GM23338 (cell line): ENCODE measurements at regions not wholly inside any gene's neighbourhood (a gene's known extent, or its start where the extent isn't known, plus 50 kb on each side); places are given as distances from the start of the nearest gene placed in this dataset.
A peak's percentile ranks its signal among the peaks of the same experiment; 100 is the strongest.

Experiments used
- ATAC-seq: fragments of 200-7000 bp; cut with Tn5 transposase; 3 replicates; pipeline ENCODE4 v1.9.1; 2020
- DNase-seq: peaks from one replicate; pipeline ENCODE4 v3.0.0-alpha.2; 2015; ENCODE audit warnings: low spot score
- H2AFZ ChIP-seq: fragments of 200-600 bp; sonication (generic); 2 replicates; pipeline ENCODE4 v1.8.0; 2016; ENCODE audit warnings: antibody characterized with exemption, mild to moderate bottlenecking, moderate library complexity
- H3F3A ChIP-seq: fragments of 200-600 bp; sonication (generic); replicated peaks from 2 replicates; pipeline ENCODE4 v1.8.0; 2017; ENCODE audit warnings: antibody characterized with exemption, mixed run types, low read depth
- H3K27ac ChIP-seq: fragments of 200-600 bp; sonication (generic); 2 replicates; pipeline ENCODE4 v1.6.1; 2016; ENCODE audit warnings: low read depth
- H3K27me3 ChIP-seq: fragments of 200-600 bp; sonication (generic); 2 replicates; pipeline ENCODE4 v1.8.0; 2016; ENCODE audit warnings: mild to moderate bottlenecking, mixed run types, moderate library complexity; ENCODE audit not compliant: insufficient read depth
- H3K36me3 ChIP-seq: fragments of 200-600 bp; sonication (generic); 2 replicates; pipeline ENCODE4 v1.8.0; 2016; ENCODE audit warnings: mild to moderate bottlenecking; ENCODE audit not compliant: insufficient read depth
- H3K4me1 ChIP-seq: fragments of 200-600 bp; sonication (generic); 2 replicates; pipeline ENCODE4 v1.8.0; 2016; ENCODE audit warnings: mild to moderate bottlenecking, moderate library complexity; ENCODE audit not compliant: insufficient read depth
- H3K4me2 ChIP-seq: fragments of 200-600 bp; sonication (generic); 2 replicates; pipeline ENCODE4 v1.7.1; 2017; ENCODE audit warnings: mixed run types
- H3K4me3 ChIP-seq: fragments of 200-600 bp; sonication (generic); 2 replicates; pipeline ENCODE4 v1.6.1; 2016; ENCODE audit warnings: mixed run types
- H3K79me2 ChIP-seq: fragments of 200-600 bp; sonication (generic); replicated peaks from 2 replicates; pipeline ENCODE4 v1.8.0; 2017; ENCODE audit warnings: mild to moderate bottlenecking; ENCODE audit not compliant: insufficient read depth
- H3K9me2 ChIP-seq: fragments of 200-600 bp; sonication (generic); 2 replicates; pipeline ENCODE4 v1.8.0; 2017; ENCODE audit not compliant: insufficient read depth
- H4K20me1 ChIP-seq: fragments of 200-600 bp; sonication (generic); replicated peaks from 2 replicates; pipeline ENCODE4 v1.8.0; 2017; ENCODE audit warnings: mild to moderate bottlenecking; ENCODE audit not compliant: insufficient read depth
- H3K27ac Mint-ChIP-seq: 2 replicates; pipeline ENCODE4 v1.8.0; 2020; ENCODE audit warnings: inconsistent platforms, mild to moderate bottlenecking, moderate library complexity, mixed read lengths
- H3K27me3 Mint-ChIP-seq: 3 replicates; pipeline ENCODE4 v1.8.0; 2022; ENCODE audit warnings: low read depth, mild to moderate bottlenecking, moderate library complexity, mixed read lengths, inconsistent platforms; ENCODE audit not compliant: insufficient read depth, poor library complexity
- H3K36me3 Mint-ChIP-seq: 3 replicates; pipeline ENCODE4 v1.8.0; 2021; ENCODE audit warnings: low read depth, mild to moderate bottlenecking, inconsistent platforms, moderate library complexity, mixed read lengths
- H3K4me1 Mint-ChIP-seq: 3 replicates; pipeline ENCODE4 v1.8.0; 2020; ENCODE audit warnings: mild to moderate bottlenecking, inconsistent platforms, mixed read lengths
- H3K4me3 Mint-ChIP-seq: 3 replicates; pipeline ENCODE4 v1.8.0; 2021; ENCODE audit warnings: moderate library complexity, mild to moderate bottlenecking, inconsistent platforms, mixed read lengths
- H3K9me3 Mint-ChIP-seq: 3 replicates; pipeline ENCODE4 v1.8.0; 2020; ENCODE audit warnings: moderate library complexity, mild to moderate bottlenecking, inconsistent platforms, mixed read lengths
- CREB1 ChIP-seq: fragments of 250-450 bp; sonication (Bioruptor Pico); IDR thresholded peaks from 2 replicates; pipeline ENCODE4 v1.5.0; 2020; ENCODE audit warnings: low read depth, mild to moderate bottlenecking, moderate library complexity
- CTCF ChIP-seq, 2 experiments: fragments of 200-600 bp in 1 of 2; sonication (generic) in 1 of 2; conservative IDR thresholded peaks; 2 replicates each; pipeline versions ENCODE4 v1.5.1 to v1.6.1; 2016 to 2017; ENCODE audit warnings: antibody characterized with exemption in 2 of 2, low read depth in 2 of 2, mild to moderate bottlenecking in 2 of 2, moderate library complexity in 1 of 2
- ETS1 ChIP-seq: IDR thresholded peaks from 2 replicates; pipeline ENCODE4 v1.6.1; 2016; ENCODE audit warnings: antibody characterized with exemption
- EZH2phosphoT487 ChIP-seq: fragments of 200-600 bp; sonication (generic); IDR thresholded peaks from one replicate; pipeline ENCODE4 v1.8.1; 2018; ENCODE audit warnings: antibody characterized with exemption; ENCODE audit not compliant: unreplicated experiment
- NANOG ChIP-seq: IDR thresholded peaks from 2 replicates; pipeline ENCODE4 v1.6.1; 2016; ENCODE audit warnings: antibody characterized with exemption, borderline replicate concordance
- POLR2AphosphoS5 ChIP-seq: IDR thresholded peaks from 2 replicates; pipeline ENCODE4 v1.6.1; 2016; ENCODE audit warnings: antibody characterized with exemption, low read depth
- REST ChIP-seq: IDR thresholded peaks from one replicate; pipeline ENCODE4 v1.6.1; 2018; ENCODE audit warnings: antibody characterized with exemption; ENCODE audit not compliant: unreplicated experiment
- ZNF331 ChIP-seq: fragments of 250-450 bp; sonication (Bioruptor Pico); IDR thresholded peaks from 2 replicates; pipeline ENCODE4 v1.5.0; 2020; ENCODE audit warnings: low read depth, mild to moderate bottlenecking, moderate library complexity

- Mint-ChIP-seq H3K27me3 (peaks cover 16% of the 10 kb centered on the region), H3K4me1 (no peaks in the 10 kb centered on the region), H3K4me3 (no peak overlapping the region), H3K27ac (no peak overlapping the region), H3K9me3 (peaks cover 13% of the 10 kb centered on the region), H3K36me3 (peaks cover 7% of the 10 kb centered on the region; the same call in 2 of the 3 replicates)
- no peaks in the 10 kb centered on the region for H3K9me2 ChIP-seq
- H3K27ac ChIP-seq: no peak overlapping the region
- H3K79me2 ChIP-seq: no peaks in the 10 kb centered on the region
- no peaks in the 10 kb centered on the region for H3K4me1 ChIP-seq
- no peaks in the 10 kb centered on the region for H3F3A ChIP-seq
- H3K4me3 ChIP-seq: no peak overlapping the region
- DNase-seq (no peak), ATAC-seq (no peak; the same call in 2 of the 3 replicates)
- H4K20me1 ChIP-seq: no peaks in the 10 kb centered on the region
- no peak overlapping the region for H2AFZ ChIP-seq
- no peaks in the 10 kb centered on the region for H3K36me3 ChIP-seq
- no peak for TF ChIP-seq REST
- TF ChIP-seq ZNF331: no peak
- TF ChIP-seq CTCF (conservative IDR thresholded peaks at IDR 0.05; ENCODE audit: low read depth in 2 of 2): 0 out of 4 replicates have a peak, but pooled peaks of 1 of the 2 experiments have one; percentile 6
- H3K4me2 ChIP-seq: no peak overlapping the region
- H3K27me3 ChIP-seq: no peaks in the 10 kb centered on the region
Observed at GRCh38 chr16:87133112-87133850, 183.9 kb downstream of the C16orf95 start.

- Histone ChIP-seq H4K20me1 (no peaks in the 10 kb centered on the region), H3K27ac (no peak overlapping the region), H3F3A (no peaks in the 10 kb centered on the region), H3K36me3 (no peaks in the 10 kb centered on the region), H3K9me2 (no peaks in the 10 kb centered on the region), H3K4me1 (no peaks in the 10 kb centered on the region), H2AFZ (no peak overlapping the region), H3K4me2 (no peak overlapping the region), H3K27me3 (no peaks in the 10 kb centered on the region), H3K4me3 (no peak overlapping the region), H3K79me2 (no peaks in the 10 kb centered on the region)
- Mint-ChIP-seq H3K27ac (no peak overlapping the region), H3K4me3 (no peak overlapping the region), H3K27me3 (peaks cover 17% of the 10 kb centered on the region), H3K9me3 (peaks cover 11% of the 10 kb centered on the region), H3K4me1 (no peaks in the 10 kb centered on the region), H3K36me3 (peaks cover 7% of the 10 kb centered on the region; the same call in 2 of the 3 replicates)
- ATAC-seq: no peak
- DNase-seq: no peak
- TF ChIP-seq CREB1 (CRISPR knock-in tag) (no peak), ETS1 (no peak), CTCF (conservative IDR thresholded peaks at IDR 0.05; ENCODE audit: low read depth in 2 of 2) (no peak), NANOG (no peak), POLR2AphosphoS5 (no peak), EZH2phosphoT487 (no peak)
Observed at GRCh38 chr16:87133966-87134627, 183.1 kb downstream of the C16orf95 start.
